HEK293 (cell line): ENCODE measurements at regions not wholly inside any gene's neighbourhood (a gene's known extent, or its start where the extent isn't known, plus 50 kb on each side); places are given as distances from the start of the nearest gene placed in this dataset.

Source experiments
- CTCF ChIA-PET: fragments of 350-600 bp; formaldehyde crosslinking; extraction: SDS; loops from one replicate; lab custom pipeline; 2021; ENCODE audit warnings: antibody characterized with exemption; lab: Yijun Ruan, JAX
- POLR2A ChIA-PET: fragments of 300-600 bp; formaldehyde crosslinking; extraction: SDS; loops from one replicate; lab custom pipeline; 2020; ENCODE audit warnings: antibody characterized with exemption, inconsistent platforms; lab: Yijun Ruan, JAX
- H3K27ac ChIP-seq: fragments of 200-500 bp; sonication (Bioruptor generic); 2 replicates; pipeline ENCODE4 v1.5.1; 2014; ENCODE audit warnings: low read depth, low read length, control low read depth, inconsistent platforms; ENCODE audit errors: extremely low read depth
- H3K36me3 ChIP-seq, 2 experiments: fragments of 200-500 bp in 1 of 2; sonication (Bioruptor generic) in 1 of 2; 1 replicate in 1 of 2; 2 replicates in 1 of 2; pipeline ENCODE4 v1.5.1; 2014 to 2017; ENCODE audit warnings: inconsistent platforms in 2 of 2, low read length in 2 of 2; ENCODE audit not compliant: control insufficient read depth in 2 of 2, insufficient read depth in 1 of 2
- H3K4me1 ChIP-seq: fragments of 200-500 bp; sonication (Bioruptor generic); 2 replicates; pipeline ENCODE4 v1.5.1; 2014; ENCODE audit warnings: mild to moderate bottlenecking, low read length, inconsistent platforms; ENCODE audit not compliant: control insufficient read depth, insufficient read depth
- H3K4me3 ChIP-seq: 2 replicates; pipeline ENCODE4 v1.5.1; 2011; ENCODE audit warnings: low read depth, mild to moderate bottlenecking, control low read depth, low read length, moderate library complexity
- H3K9me3 ChIP-seq: fragments of 200-500 bp; sonication (Bioruptor generic); 2 replicates; pipeline ENCODE4 v1.5.1; 2014; ENCODE audit warnings: low read depth, low read length, inconsistent platforms; ENCODE audit not compliant: control insufficient read depth, insufficient read depth
- GLI4 ChIP-seq: fragments of 450-650 bp; formaldehyde crosslinking; IDR thresholded peaks from 2 replicates; pipeline ENCODE4 v1.5.1; 2016; ENCODE audit warnings: missing biosample characterization, missing genetic modification characterization
- GLIS2 ChIP-seq: fragments of 450-650 bp; formaldehyde crosslinking; IDR thresholded peaks from 2 replicates; pipeline ENCODE4 v1.5.1; 2016; ENCODE audit warnings: missing biosample characterization, missing genetic modification characterization
- SP3 ChIP-seq: fragments of 450-650 bp; formaldehyde crosslinking; IDR thresholded peaks from 2 replicates; pipeline ENCODE4 v1.5.1; 2016; ENCODE audit warnings: missing biosample characterization, missing genetic modification characterization
- ZBTB17 ChIP-seq: fragments of 450-650 bp; formaldehyde crosslinking; IDR thresholded peaks from 2 replicates; pipeline ENCODE4 v1.5.1; 2016; ENCODE audit warnings: missing biosample characterization, missing genetic modification characterization
- ZBTB20 ChIP-seq: fragments of 450-650 bp; formaldehyde crosslinking; IDR thresholded peaks from 2 replicates; pipeline ENCODE4 v1.5.1; 2016; ENCODE audit warnings: missing biosample characterization, missing genetic modification characterization
- ZBTB48 ChIP-seq: fragments of 450-650 bp; formaldehyde crosslinking; IDR thresholded peaks from 2 replicates; pipeline ENCODE4 v1.5.1; 2016; ENCODE audit warnings: missing biosample characterization, missing genetic modification characterization
- ZNF16 ChIP-seq: fragments of 450-650 bp; formaldehyde crosslinking; IDR thresholded peaks from 2 replicates; pipeline ENCODE4 v1.5.1; 2016; ENCODE audit warnings: low read depth, missing biosample characterization, missing genetic modification characterization
- ZNF19 ChIP-seq: fragments of 450-650 bp; formaldehyde crosslinking; IDR thresholded peaks from 2 replicates; pipeline ENCODE4; 2016; ENCODE audit warnings: missing biosample characterization, missing genetic modification characterization, low read depth
- ZNF211 ChIP-seq: fragments of 450-650 bp; formaldehyde crosslinking; IDR thresholded peaks from 2 replicates; pipeline ENCODE4 v1.5.1; 2016; ENCODE audit warnings: low read depth, missing biosample characterization, missing genetic modification characterization
- ZNF416 ChIP-seq: fragments of 450-650 bp; formaldehyde crosslinking; IDR thresholded peaks from 2 replicates; pipeline ENCODE4 v1.5.1; 2016; ENCODE audit warnings: missing biosample characterization, missing genetic modification characterization
- ZNF514 ChIP-seq: fragments of 450-650 bp; formaldehyde crosslinking; IDR thresholded peaks from 2 replicates; pipeline ENCODE4 v1.5.1; 2016; ENCODE audit warnings: missing biosample characterization, missing genetic modification characterization
- ZNF530 ChIP-seq: fragments of 450-650 bp; formaldehyde crosslinking; IDR thresholded peaks from 2 replicates; pipeline ENCODE4 v1.5.1; 2016; ENCODE audit warnings: low read depth, missing biosample characterization, missing genetic modification characterization
- ZNF596 ChIP-seq: fragments of 450-650 bp; IDR thresholded peaks from 2 replicates; pipeline ENCODE4 v1.5.0; 2018; ENCODE audit warnings: missing biosample characterization, mild to moderate bottlenecking, missing genetic modification characterization, moderate library complexity
- ZNF747 ChIP-seq: fragments of 450-650 bp; formaldehyde crosslinking; IDR thresholded peaks from 2 replicates; pipeline ENCODE4 v1.5.1; 2016; ENCODE audit warnings: missing biosample characterization, missing genetic modification characterization
- ZSCAN23 ChIP-seq: fragments of 450-650 bp; formaldehyde crosslinking; IDR thresholded peaks from 2 replicates; pipeline ENCODE4 v1.5.1; 2016; ENCODE audit warnings: missing biosample characterization, missing genetic modification characterization
- TF ChIP-seq, protein P1 (sequence below): fragments of 450-650 bp; formaldehyde crosslinking; conservative IDR thresholded peaks from 2 replicates; pipeline ENCODE4 v1.5.1; 2016; ENCODE audit warnings: low read depth, missing biosample characterization, missing genetic modification characterization
- TF ChIP-seq, protein P2 (sequence below): fragments of 450-650 bp; formaldehyde crosslinking; IDR thresholded peaks from 2 replicates; pipeline ENCODE4 v1.5.1; 2016; ENCODE audit warnings: missing biosample characterization, missing genetic modification characterization
- TF ChIP-seq, protein P3 (sequence below): fragments of 450-650 bp; formaldehyde crosslinking; IDR thresholded peaks from 2 replicates; pipeline ENCODE4 v1.5.1; 2016; ENCODE audit warnings: missing biosample characterization, missing genetic modification characterization

DNA sequence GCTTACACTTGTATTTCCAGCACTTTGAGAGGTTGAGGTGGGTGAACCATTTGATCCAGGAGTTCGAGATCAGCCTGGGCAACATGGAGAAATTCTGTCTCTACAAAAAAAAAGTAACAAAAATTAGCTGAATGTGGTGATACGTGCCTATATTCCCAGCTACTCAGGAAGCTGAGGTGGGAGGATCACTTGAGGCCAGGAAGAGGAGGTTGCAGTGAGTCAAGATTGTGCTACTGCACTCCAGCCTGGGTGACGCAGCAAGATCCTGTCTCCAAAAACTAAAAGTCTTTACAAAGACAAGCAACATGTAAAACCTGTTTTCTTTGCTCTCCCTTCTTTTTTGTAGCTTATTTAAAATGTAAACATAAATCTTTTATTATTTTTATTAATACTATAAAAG lies 1156.1 kb downstream of the FAT4 start (continued):
- TF ChIP-seq, protein P1, sequence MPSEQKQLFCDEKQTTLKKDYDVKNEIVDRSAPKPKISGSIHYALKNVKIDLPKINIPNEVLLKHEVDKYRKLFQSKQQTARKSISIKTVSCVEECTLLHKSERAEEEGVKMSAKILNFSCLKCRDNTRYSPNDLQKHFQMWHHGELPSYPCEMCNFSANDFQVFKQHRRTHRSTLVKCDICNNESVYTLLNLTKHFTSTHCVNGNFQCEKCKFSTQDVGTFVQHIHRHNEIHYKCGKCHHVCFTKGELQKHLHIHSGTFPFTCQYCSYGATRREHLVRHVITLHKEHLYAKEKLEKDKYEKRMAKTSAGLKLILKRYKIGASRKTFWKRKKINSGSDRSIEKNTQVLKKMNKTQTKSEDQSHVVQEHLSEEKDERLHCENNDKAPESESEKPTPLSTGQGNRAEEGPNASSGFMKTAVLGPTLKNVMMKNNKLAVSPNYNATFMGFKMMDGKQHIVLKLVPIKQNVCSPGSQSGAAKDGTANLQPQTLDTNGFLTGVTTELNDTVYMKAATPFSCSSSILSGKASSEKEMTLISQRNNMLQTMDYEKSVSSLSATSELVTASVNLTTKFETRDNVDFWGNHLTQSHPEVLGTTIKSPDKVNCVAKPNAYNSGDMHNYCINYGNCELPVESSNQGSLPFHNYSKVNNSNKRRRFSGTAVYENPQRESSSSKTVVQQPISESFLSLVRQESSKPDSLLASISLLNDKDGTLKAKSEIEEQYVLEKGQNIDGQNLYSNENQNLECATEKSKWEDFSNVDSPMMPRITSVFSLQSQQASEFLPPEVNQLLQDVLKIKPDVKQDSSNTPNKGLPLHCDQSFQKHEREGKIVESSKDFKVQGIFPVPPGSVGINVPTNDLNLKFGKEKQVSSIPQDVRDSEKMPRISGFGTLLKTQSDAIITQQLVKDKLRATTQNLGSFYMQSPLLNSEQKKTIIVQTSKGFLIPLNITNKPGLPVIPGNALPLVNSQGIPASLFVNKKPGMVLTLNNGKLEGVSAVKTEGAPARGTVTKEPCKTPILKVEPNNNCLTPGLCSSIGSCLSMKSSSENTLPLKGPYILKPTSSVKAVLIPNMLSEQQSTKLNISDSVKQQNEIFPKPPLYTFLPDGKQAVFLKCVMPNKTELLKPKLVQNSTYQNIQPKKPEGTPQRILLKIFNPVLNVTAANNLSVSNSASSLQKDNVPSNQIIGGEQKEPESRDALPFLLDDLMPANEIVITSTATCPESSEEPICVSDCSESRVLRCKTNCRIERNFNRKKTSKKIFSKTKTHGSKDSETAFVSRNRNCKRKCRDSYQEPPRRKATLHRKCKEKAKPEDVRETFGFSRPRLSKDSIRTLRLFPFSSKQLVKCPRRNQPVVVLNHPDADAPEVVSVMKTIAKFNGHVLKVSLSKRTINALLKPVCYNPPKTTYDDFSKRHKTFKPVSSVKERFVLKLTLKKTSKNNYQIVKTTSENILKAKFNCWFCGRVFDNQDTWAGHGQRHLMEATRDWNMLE (tag by site-specific recombination): no peak
- TF ChIP-seq ZNF530 (tag by site-specific recombination) (no peak), ZNF514 (tag by site-specific recombination) (no peak), GLIS2 (tag by site-specific recombination) (no peak)

DNA sequence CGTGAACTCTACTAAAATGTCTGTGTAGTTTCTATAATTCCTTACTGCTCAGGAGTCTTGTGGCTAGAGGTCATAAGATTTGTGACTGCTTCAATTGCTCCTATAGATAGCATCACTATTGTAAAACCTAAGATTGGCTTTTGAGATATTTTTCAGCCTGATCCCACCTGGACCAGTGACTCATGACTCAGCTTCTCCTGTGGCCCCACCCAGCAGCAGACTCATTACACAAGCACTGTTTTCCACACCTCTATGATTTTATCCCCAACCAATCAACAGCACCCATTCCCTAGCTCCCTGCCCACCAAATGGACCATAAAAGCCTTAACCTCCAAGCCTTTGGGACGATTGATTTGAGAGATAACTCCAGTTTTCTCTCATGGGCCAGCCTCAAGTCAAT lies 1157.0 kb upstream of the INTU start:
- Histone ChIP-seq H3K36me3 (no peaks in the 10 kb centered on the region), H3K27ac (no peak overlapping the region)
- no peak for TF ChIP-seq ZNF211 (tag by site-specific recombination)
- no peak for TF ChIP-seq ZNF16 (tag by site-specific recombination)
- TF ChIP-seq ZSCAN23: no peak
- TF ChIP-seq, protein P2, sequence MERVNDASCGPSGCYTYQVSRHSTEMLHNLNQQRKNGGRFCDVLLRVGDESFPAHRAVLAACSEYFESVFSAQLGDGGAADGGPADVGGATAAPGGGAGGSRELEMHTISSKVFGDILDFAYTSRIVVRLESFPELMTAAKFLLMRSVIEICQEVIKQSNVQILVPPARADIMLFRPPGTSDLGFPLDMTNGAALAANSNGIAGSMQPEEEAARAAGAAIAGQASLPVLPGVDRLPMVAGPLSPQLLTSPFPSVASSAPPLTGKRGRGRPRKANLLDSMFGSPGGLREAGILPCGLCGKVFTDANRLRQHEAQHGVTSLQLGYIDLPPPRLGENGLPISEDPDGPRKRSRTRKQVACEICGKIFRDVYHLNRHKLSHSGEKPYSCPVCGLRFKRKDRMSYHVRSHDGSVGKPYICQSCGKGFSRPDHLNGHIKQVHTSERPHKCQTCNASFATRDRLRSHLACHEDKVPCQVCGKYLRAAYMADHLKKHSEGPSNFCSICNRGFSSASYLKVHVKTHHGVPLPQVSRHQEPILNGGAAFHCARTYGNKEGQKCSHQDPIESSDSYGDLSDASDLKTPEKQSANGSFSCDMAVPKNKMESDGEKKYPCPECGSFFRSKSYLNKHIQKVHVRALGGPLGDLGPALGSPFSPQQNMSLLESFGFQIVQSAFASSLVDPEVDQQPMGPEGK (tag by site-specific recombination): no peak
- TF ChIP-seq GLI4 (tag by site-specific recombination): no peak
- TF ChIP-seq ZNF416 (tag by site-specific recombination): no peak
- TF ChIP-seq, protein P3, sequence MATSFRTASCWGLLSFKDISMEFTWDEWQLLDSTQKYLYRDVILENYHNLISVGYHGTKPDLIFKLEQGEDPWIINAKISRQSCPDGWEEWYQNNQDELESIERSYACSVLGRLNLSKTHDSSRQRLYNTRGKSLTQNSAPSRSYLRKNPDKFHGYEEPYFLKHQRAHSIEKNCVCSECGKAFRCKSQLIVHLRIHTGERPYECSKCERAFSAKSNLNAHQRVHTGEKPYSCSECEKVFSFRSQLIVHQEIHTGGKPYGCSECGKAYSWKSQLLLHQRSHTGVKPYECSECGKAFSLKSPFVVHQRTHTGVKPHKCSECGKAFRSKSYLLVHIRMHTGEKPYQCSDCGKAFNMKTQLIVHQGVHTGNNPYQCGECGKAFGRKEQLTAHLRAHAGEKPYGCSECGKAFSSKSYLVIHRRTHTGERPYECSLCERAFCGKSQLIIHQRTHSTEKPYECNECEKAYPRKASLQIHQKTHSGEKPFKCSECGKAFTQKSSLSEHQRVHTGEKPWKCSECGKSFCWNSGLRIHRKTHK: no peak
- TF ChIP-seq ZNF19: no peak
- TF ChIP-seq SP3 (tag by site-specific recombination): no peak
- TF ChIP-seq ZBTB20 (tag by site-specific recombination): no peak
- no peak for TF ChIP-seq ZNF747 (tag by site-specific recombination)
- TF ChIP-seq ZNF596 (tag by site-specific recombination): no peak
- TF ChIP-seq ZBTB17 (tag by site-specific recombination): no peak
- TF ChIP-seq ZBTB48 (tag by site-specific recombination): no peak
- TF ChIP-seq, all 188 proteins: peak for 0
- Histone ChIP-seq H3K4me1 (no peaks in the 10 kb centered on the region), H3K4me3 (no peak overlapping the region), H3K9me3 (no peaks in the 10 kb centered on the region)
- CTCF ChIA-PET: interaction anchor here (0.6 kb wide), 1 partner anchor 370 kb away, joined by 4 read pairs; no protein-coding TSS in a partner anchor
- POLR2A ChIA-PET: no interaction called here
